ENCODE measurements at regions not wholly inside any gene's neighbourhood (a gene's known extent, or its start where the extent isn't known, plus 50 kb on each side); places are given as distances from the start of the nearest gene placed in this dataset.

GRCh38 chr6:84967965-84968364 lies 203.6 kb upstream of the TBX18 start:
- CTCF ChIA-PET (ENCODE audit: low intra/inter-chr PET ratio): interaction anchor here (0.6 to 1.7 kb wide), 3 partner anchors 205 to 546 kb away, joined by 3 to 10 read pairs (median 4); no protein-coding TSS in a partner anchor
- no peaks in the 10 kb centered on the region for H3K9me3 ChIP-seq (replicated peaks; ENCODE audit: control insufficient read depth, insufficient read depth, low read depth, low read length)
- intact Hi-C loops (cut with micrococcal nuclease): loop anchor here (1.0 to 10.0 kb wide), 5 partner anchors 193 to 741 kb away; partner anchors contain the start of gene CEP162
- H3K36me3 ChIP-seq (ENCODE audit: control insufficient read depth, insufficient read depth, low read length): no peaks in the 10 kb centered on the region
- H3K79me2 ChIP-seq (ENCODE audit: control insufficient read depth, insufficient read depth, low read length): no peaks in the 10 kb centered on the region
- in situ Hi-C loops (cut with MboI): no loop called here
- ATAC-seq (no peak), FAIRE-seq (no peak), DNase-seq (ENCODE audit: extremely low read depth in 1 of 4, low spot score in 3 of 4) (no peak)
- no peak overlapping the region for H2AFZ ChIP-seq (ENCODE audit: low read depth, low read length)
- WGBS (ENCODE audit: insufficient coverage, low coverage, missing lambda C conversion rate): 2% methylated on average over 11 of the region's 11 CpGs
- POLR2A ChIA-PET: no interaction called here
- no peak overlapping the region for H3K4me3 ChIP-seq
- no peak overlapping the region for H3K9ac ChIP-seq (ENCODE audit: insufficient read depth in 1 of 2, low read depth in 2 of 2, low read length in 2 of 2)
- H3K27ac ChIP-seq (ENCODE audit: extremely low read depth, low read depth, low read length): no peak overlapping the region
- H3K9me1 ChIP-seq (ENCODE audit: control insufficient read depth, insufficient read depth, low read length): no peaks in the 10 kb centered on the region
- peaks cover 0 to 5% of the 10 kb centered on the region in 2 experiments; a peak in 2 of 5 replicates for H3K27me3 ChIP-seq (ENCODE audit: control insufficient read depth in 2 of 2, insufficient read depth in 2 of 2, low read length in 2 of 2)
- TF ChIP-seq NFXL1 (CRISPR knock-in tag; IDR thresholded peaks at IDR 0.05) (no peak), CBX5 (IDR thresholded peaks at IDR 0.05; ENCODE audit: borderline replicate concordance, low read depth) (peak; percentile 56; the same call in 1 of the 2 replicates), ZNF12 (CRISPR knock-in tag; IDR thresholded peaks at IDR 0.05) (no peak), GMEB1 (CRISPR knock-in tag; IDR thresholded peaks at IDR 0.05) (no peak), ZNF263 (CRISPR knock-in tag; IDR thresholded peaks at IDR 0.05; ENCODE audit: borderline replicate concordance) (no peak), TCF7L2 (IDR thresholded peaks at IDR 0.05; ENCODE audit: low read depth, low read length) (no peak), HMG20B (CRISPR knock-in tag; IDR thresholded peaks at IDR 0.05) (no peak)
- TF ChIP-seq, protein P1, sequence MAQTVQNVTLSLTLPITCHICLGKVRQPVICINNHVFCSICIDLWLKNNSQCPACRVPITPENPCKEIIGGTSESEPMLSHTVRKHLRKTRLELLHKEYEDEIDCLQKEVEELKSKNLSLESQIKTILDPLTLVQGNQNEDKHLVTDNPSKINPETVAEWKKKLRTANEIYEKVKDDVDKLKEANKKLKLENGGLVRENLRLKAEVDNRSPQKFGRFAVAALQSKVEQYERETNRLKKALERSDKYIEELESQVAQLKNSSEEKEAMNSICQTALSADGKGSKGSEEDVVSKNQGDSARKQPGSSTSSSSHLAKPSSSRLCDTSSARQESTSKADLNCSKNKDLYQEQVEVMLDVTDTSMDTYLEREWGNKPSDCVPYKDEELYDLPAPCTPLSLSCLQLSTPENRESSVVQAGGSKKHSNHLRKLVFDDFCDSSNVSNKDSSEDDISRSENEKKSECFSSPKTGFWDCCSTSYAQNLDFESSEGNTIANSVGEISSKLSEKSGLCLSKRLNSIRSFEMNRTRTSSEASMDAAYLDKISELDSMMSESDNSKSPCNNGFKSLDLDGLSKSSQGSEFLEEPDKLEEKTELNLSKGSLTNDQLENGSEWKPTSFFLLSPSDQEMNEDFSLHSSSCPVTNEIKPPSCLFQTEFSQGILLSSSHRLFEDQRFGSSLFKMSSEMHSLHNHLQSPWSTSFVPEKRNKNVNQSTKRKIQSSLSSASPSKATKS (CRISPR knock-in tag; IDR thresholded peaks at IDR 0.05): no peak
- H3K4me1 ChIP-seq (replicated peaks in 1 of 2; ENCODE audit: control insufficient read depth in 2 of 2, insufficient read depth in 2 of 2, low read length in 2 of 2): no peaks in the 10 kb centered on the region
- H3K4me2 ChIP-seq (ENCODE audit: insufficient read depth, low read length): no peak overlapping the region
- no peaks in the 10 kb centered on the region for H4K20me1 ChIP-seq (replicated peaks; ENCODE audit: control insufficient read depth, insufficient read depth, low read length)
- BruUV-seq (replicated peaks): no TSS peak

All from K562 (cell line).